ENCODE measurements at regions not wholly inside any gene's neighbourhood (a gene's known extent, or its start where the extent isn't known, plus 50 kb on each side); places are given as distances from the start of the nearest gene placed in this dataset.

DNA sequence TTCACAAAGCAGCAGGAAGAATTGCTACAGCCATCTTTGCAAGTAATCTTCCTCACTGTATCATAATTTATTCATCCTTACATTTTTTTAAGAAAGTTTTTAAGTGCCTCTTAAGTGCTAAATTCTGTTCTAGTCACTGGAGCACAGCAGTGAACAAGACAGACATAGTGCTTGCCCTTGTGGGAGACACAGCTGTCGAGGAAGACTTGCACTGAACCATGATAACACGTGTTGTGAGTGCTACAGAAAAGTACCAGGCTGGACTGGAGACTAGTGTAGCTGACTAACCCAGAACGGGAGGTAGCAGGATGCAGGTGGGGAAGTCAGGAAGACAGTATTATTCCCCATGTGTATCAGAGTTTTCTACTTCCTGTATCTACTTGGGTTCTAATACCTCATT, 300.6 kb downstream of the TBL1XR1 start:
- no peak for TF ChIP-seq YY1 (IDR thresholded peaks at IDR 0.05; ENCODE audit: insufficient read depth, insufficient read length)
- no peak for TF ChIP-seq ZNF274 (IDR thresholded peaks at IDR 0.05; ENCODE audit: low read depth, low read length)
- TF ChIP-seq SUZ12 (IDR thresholded peaks at IDR 0.05; ENCODE audit: extremely low read depth, insufficient read depth, insufficient read length): no peak
